PC-3 (cell line): ENCODE measurements at regions not wholly inside any gene's neighbourhood (a gene's known extent, or its start where the extent isn't known, plus 50 kb on each side); places are given as distances from the start of the nearest gene placed in this dataset.

ENCODE experiments used
- CTCF ChIP-seq: fragments of 300-600 bp; sonication (generic); conservative IDR thresholded peaks from 2 replicates; pipeline ENCODE4 v1.5.1; 2017; ENCODE audit warnings: antibody characterized with exemption, low read depth, mild to moderate bottlenecking, low read length
- EZH2 ChIP-seq: fragments of 300-600 bp; sonication (generic); IDR thresholded peaks from one replicate; pipeline ENCODE4 v1.6.1; 2017; ENCODE audit warnings: antibody characterized with exemption, mild to moderate bottlenecking, low read length; ENCODE audit not compliant: unreplicated experiment

DNA sequence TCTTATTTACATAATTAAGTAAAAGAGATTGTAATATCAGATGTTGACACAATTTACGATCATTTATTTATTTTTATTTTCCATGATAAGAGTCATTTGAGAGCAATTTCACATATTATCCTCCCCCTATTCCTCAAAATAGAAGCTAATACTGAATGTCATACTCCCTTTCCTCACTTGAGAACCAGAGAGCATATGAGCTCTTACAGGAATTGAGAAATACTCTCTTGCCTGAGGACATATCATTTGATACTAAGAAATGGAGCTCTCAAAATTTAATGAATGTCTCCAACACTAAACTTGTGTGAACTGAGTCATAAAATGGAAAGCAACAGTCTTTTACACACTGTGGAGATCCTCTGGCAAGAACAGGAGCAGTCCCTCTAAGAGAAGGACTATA lies 68.5 kb upstream of the CHST9 start:
- TF ChIP-seq EZH2: no peak
- TF ChIP-seq CTCF: no peak
